A673 (cell line): ENCODE measurements at regions not wholly inside any gene's neighbourhood (a gene's known extent, or its start where the extent isn't known, plus 50 kb on each side); places are given as distances from the start of the nearest gene placed in this dataset.

ENCODE experiments used
- CTCF ChIP-seq: fragments of 300-800, 200-600 bp; sonication (generic); conservative IDR thresholded peaks from 2 replicates; pipeline ENCODE4 v1.5.1; 2017; ENCODE audit warnings: low read depth, mild to moderate bottlenecking, antibody characterized with exemption, low read length, moderate library complexity, mixed read lengths
- EZH2 ChIP-seq: fragments of 200-600 bp; sonication (generic); IDR thresholded peaks from 2 replicates; pipeline ENCODE4 v1.6.1; 2017; ENCODE audit warnings: borderline replicate concordance, low read depth, mild to moderate bottlenecking, mixed read lengths, antibody characterized with exemption, low read length; ENCODE audit not compliant: poor library complexity, severe bottlenecking

- TF ChIP-seq CTCF (no peak), EZH2 (no peak)
Observed at GRCh38 chr16:86090461-86091170, 191.7 kb downstream of the IRF8 start.
